ENCODE measurements at regions not wholly inside any gene's neighbourhood (a gene's known extent, or its start where the extent isn't known, plus 50 kb on each side); places are given as distances from the start of the nearest gene placed in this dataset.
"Not testable (repeated sequence)": the region's sequence is repeated elsewhere in the genome, so short reads cannot be mapped to it uniquely, and the experiment has no call there.

DNA sequence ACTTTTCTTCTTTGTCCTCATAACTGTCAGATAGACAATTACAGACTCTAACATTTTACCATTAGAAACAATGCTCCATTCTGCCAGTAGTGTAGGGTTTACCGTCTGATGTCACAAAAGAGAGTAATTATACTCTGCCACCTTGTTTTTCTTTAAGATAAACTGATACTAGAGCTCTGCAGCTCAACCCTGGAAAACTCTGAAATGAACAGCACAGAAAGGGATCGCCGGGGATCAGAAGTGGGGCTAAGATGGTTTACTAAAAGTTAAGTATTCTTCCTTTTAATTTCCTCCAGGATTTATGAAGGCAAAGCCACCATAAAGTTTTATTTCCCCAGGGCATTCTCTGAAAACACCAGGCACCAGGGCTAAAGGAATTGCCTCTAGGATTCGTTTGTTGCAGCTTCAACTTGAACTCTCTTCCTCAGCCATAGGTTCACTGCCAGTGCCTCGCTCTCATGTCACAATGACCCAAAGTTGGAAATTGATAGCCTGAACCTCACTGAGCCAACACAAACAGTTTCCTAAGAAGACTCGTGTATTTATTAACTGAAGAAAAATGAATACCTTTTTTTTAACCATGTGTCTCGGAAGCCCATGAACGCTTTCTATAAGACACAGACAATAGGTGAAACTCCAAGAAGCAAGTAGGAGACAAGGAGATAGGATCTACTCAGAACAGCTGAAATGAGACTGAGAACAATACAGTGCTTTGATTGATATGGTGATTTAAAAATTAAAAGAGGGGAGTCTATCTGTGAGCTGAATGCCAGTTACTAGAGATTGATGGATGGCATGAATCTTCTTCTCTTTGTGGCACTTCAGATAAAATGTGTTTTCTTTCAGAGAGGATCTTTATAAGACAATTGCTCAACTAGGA, 121.5 kb upstream of the SPATS2L start:
- no peak overlapping the region for H3K4me3 Mint-ChIP-seq
- H3K27me3 Mint-ChIP-seq, result peaks cover 34% of the 10 kb centered on the region
- ATAC-seq (no peak), DNase-seq (no peak)
- no peaks in the 10 kb centered on the region for H3K36me3 Mint-ChIP-seq (ENCODE audit: low read depth)
- H3K4me1 Mint-ChIP-seq, result no peaks in the 10 kb centered on the region
- no peak overlapping the region for H3K27ac Mint-ChIP-seq
- no peaks in the 10 kb centered on the region for H3K9me3 ChIP-seq (ENCODE audit: control insufficient read depth, low read length, poor library complexity, severe bottlenecking)

DNA sequence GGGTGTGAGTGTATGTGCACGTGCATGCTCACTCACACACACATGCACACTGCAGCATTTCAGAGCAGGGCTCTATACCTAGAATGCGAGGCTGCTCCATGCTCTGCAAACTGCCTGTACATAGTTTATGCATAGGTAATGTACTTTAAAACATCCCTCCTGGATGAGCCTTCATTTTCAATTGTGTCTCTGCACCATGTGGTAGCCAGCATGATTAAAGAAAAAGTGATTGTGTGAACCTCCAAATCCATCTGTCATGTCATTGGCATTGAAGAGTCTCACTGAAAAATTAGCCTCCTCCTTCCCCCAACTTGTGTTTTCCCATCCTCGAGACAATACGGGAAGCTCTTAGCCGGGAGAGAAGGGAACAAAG, 120.9 kb upstream of the SPATS2L start:
- H3K27me3 Mint-ChIP-seq, result peaks cover 28% of the 10 kb centered on the region
- H3K4me1 Mint-ChIP-seq, result no peaks in the 10 kb centered on the region
- no peak for DNase-seq
- H3K36me3 Mint-ChIP-seq (ENCODE audit: low read depth), result no peaks in the 10 kb centered on the region
- H3K9me3 ChIP-seq (ENCODE audit: control insufficient read depth, low read length, poor library complexity, severe bottlenecking), result no peaks in the 10 kb centered on the region
- ATAC-seq, result no peak
- H3K27ac Mint-ChIP-seq, result no peak overlapping the region
- no peak overlapping the region for H3K4me3 Mint-ChIP-seq

DNA sequence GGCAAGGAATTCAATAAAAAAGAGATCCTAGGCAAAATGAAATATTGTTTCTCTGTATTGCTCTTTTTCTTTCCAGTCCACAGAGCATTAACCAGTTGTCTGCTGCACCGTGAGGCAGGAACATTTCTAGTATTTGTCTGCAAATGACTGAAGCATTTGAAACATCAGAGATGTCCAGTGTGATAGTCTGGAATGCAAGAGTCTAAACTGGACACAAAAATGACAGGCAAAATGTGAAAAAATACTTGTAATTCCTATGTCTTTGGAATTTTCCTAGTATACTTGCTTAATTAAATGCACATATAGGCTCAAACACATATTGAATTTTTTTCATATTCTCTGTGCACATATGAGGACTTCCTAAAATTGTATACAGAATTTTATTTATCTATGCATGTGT, 120.5 kb upstream of the SPATS2L start:
- Mint-ChIP-seq H3K36me3 (ENCODE audit: low read depth) (no peaks in the 10 kb centered on the region), H3K4me3 (no peak overlapping the region), H3K27ac (no peak overlapping the region), H3K27me3 (peaks cover 24% of the 10 kb centered on the region), H3K4me1 (no peaks in the 10 kb centered on the region)
- ATAC-seq, result no peak
- no peaks in the 10 kb centered on the region for H3K9me3 ChIP-seq (ENCODE audit: control insufficient read depth, low read length, poor library complexity, severe bottlenecking)
- no peak for DNase-seq

DNA sequence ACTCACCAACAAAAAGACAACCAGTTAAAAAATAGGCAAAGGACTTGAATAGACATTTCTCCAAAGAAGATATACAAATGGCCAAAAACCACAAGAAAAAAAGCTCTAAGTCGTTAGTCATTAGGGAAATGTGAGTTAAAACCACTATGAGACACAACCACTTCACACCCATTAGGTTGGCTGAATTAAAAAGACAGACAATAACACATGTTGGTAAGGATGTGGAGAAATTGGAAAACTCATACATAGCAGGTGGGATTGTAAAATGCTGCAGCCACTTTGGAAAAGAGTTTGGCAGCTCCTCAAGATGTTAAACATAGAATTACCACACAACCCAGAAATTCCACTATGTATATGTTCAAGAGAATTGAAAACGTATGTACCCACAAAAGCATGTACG, 117.6 kb upstream of the SPATS2L start:
- Mint-ChIP-seq H3K27me3 (peaks cover 35% of the 10 kb centered on the region), H3K4me1 (peaks cover 2% of the 10 kb centered on the region), H3K4me3 (no peak overlapping the region), H3K36me3 (ENCODE audit: low read depth) (peaks cover 2% of the 10 kb centered on the region), H3K27ac (no peak overlapping the region)
- ATAC-seq, result no peak
- no peaks in the 10 kb centered on the region for H3K9me3 ChIP-seq (ENCODE audit: control insufficient read depth, low read length, poor library complexity, severe bottlenecking)
- DNase-seq, result no peak

DNA sequence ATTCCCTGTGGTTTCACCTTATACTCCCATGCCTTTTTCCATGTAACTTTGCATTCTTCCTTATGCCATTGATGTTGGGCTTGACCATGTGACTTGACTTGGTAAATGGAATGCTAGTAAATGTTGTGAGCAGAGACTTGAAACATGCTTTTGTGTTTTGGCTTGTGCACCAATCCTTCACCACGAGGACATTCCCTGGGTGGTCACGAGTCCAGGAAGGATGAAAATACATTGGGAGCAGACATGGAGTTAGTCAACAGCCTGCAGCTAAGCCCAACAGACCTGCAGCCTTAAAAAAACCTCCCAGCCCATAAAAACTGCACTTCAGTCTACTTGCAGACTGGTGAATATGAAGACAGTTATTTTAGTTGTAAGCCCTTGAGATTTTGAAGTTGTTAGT, 116.5 kb upstream of the SPATS2L start:
- H3K9me3 ChIP-seq (ENCODE audit: control insufficient read depth, low read length, poor library complexity, severe bottlenecking), result no peaks in the 10 kb centered on the region
- Mint-ChIP-seq H3K27me3 (peaks cover 37% of the 10 kb centered on the region), H3K27ac (no peak overlapping the region), H3K36me3 (ENCODE audit: low read depth) (peaks cover 2% of the 10 kb centered on the region), H3K4me1 (peaks cover 4% of the 10 kb centered on the region), H3K4me3 (no peak overlapping the region)
- DNase-seq, result no peak
- ATAC-seq, result no peak

DNA sequence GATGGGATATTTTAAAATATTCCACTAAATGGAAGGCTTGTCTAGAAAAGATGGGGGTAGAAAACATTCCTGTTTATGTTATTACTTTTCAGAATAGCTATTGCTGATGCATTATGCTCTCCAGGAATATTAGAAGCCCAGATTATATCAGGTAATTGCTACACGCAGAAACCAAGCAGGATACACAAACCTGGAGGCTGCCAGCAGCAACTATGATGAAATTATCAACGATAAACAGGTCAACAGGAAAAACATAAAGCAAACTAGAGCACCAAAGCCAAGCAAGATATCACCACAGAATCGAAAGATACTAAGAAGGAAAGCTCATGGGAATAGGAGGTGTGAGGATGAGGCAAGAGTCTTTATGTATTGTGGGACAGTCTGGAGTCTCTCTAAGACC, 113.2 kb upstream of the SPATS2L start:
- no peaks in the 10 kb centered on the region for H3K9me3 ChIP-seq (ENCODE audit: control insufficient read depth, low read length, poor library complexity, severe bottlenecking)
- ATAC-seq, result no peak
- H3K4me1 Mint-ChIP-seq, result peaks cover 4% of the 10 kb centered on the region
- no peak overlapping the region for H3K27ac Mint-ChIP-seq
- no peak for DNase-seq
- peaks cover 42% of the 10 kb centered on the region for H3K27me3 Mint-ChIP-seq
- no peak overlapping the region for H3K4me3 Mint-ChIP-seq
- peaks cover 2% of the 10 kb centered on the region for H3K36me3 Mint-ChIP-seq (ENCODE audit: low read depth)

DNA sequence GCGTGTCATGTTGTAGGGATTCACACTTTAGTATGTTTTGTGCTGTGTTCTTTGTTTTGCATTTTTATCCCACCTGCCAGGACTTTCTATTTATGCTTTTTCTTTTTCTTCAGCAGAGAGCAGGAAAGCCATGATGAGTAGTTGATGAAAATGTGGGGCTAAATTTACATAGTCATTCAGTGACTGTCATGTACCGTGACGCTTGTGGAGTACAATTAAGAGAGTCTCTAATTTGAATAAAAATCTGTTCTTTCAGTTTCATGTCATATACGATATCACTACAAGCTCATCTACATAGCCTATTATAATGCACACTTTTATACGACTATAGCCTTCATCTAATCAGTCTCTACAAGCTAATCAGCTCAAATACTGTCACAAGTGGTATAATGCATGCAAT, 112.7 kb upstream of the SPATS2L start:
- Mint-ChIP-seq H3K27me3 (peaks cover 42% of the 10 kb centered on the region), H3K4me3 (no peak overlapping the region), H3K4me1 (peaks cover 4% of the 10 kb centered on the region), H3K36me3 (ENCODE audit: low read depth) (peaks cover 2% of the 10 kb centered on the region), H3K27ac (no peak overlapping the region)
- no peaks in the 10 kb centered on the region for H3K9me3 ChIP-seq (ENCODE audit: control insufficient read depth, low read length, poor library complexity, severe bottlenecking)
- ATAC-seq, result no peak
- no peak for DNase-seq

DNA sequence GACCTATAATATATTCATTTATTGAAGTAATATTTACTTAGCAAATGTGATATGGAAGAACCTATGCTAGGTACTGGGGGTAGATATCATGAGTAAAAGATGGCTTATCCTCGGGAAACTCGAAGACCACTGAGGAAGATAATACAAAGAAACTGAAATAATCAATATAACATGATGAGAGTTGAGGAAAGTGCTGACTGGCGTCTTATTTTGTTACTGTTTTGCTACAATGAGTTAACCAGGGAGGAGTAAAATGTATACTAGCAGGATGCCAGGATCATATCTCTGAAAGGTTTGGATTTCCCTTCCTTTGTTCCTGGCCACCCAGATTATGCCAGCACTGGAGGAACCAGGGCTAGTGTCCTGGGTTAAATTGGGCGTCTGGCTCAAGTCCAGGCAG, 111.7 kb upstream of the SPATS2L start:
- H3K27ac Mint-ChIP-seq, result no peak overlapping the region
- DNase-seq (no peak), ATAC-seq (no peak)
- H3K27me3 Mint-ChIP-seq, result peaks cover 42% of the 10 kb centered on the region
- no peaks in the 10 kb centered on the region for H3K9me3 ChIP-seq (ENCODE audit: control insufficient read depth, low read length, poor library complexity, severe bottlenecking)
- H3K4me3 Mint-ChIP-seq, result no peak overlapping the region
- H3K4me1 Mint-ChIP-seq, result peaks cover 4% of the 10 kb centered on the region
- H3K36me3 Mint-ChIP-seq (ENCODE audit: low read depth), result peaks cover 2% of the 10 kb centered on the region

DNA sequence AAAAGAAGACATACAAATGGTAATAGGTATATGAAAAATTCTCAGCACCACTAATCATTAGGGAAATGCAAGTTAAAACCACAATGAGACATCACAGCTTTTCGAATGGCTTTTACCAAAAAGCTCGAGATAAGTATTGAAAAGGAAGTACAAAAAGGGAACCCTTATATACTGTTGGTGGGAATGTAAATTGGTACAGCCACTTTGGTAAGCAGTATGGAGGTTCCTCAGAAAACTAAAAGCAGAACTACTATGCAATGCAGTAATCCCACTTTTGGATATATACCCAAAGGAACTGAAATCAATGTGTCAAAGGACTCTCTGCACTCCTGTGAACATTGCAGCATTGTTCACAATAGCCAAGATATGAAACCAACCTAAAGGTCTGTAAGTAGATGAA, 107.5 kb upstream of the SPATS2L start:
- ATAC-seq (no peak), DNase-seq (no peak)
- no peaks in the 10 kb centered on the region for H3K9me3 ChIP-seq (ENCODE audit: control insufficient read depth, low read length, poor library complexity, severe bottlenecking)
- Mint-ChIP-seq H3K27ac (no peak overlapping the region), H3K36me3 (ENCODE audit: low read depth) (peaks cover 5% of the 10 kb centered on the region), H3K27me3 (peaks cover 29% of the 10 kb centered on the region), H3K4me3 (no peak overlapping the region), H3K4me1 (peaks cover under 1% of the 10 kb centered on the region)

DNA sequence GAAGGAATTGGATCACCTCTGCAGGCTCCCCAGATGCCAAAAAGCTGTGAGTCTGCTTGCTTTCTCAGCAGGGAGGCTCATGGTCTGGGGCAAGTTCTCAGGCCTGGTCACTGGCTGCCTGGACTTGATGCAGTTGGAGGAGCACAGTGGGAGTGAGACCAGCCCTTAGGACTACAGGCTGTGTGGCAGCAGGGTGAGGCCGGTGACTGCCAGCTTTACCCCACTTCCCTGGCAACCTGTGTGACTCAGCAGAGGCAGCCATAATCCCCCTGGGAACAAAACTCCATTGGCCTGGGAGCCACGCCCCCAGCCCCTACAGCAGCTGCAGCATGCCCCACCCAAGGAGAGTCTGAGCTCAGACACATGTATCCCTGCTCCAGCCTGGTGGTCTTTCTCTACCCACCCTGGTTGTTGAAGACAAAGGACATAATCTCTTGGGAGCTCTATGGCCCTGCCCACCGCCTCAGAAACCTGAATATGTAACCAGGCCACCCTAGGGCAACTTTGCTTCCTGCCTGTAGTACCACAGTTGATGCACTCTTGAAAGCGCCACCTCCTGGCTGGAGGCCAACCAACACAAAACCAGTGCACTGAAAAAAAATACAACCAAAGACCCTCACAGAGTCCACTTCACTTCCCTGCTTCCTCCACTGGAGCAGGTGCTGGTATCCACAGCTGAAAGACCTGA, 106.8 kb upstream of the SPATS2L start:
- ATAC-seq (no peak), DNase-seq (no peak)
- Mint-ChIP-seq H3K27ac (no peak overlapping the region), H3K27me3 (peaks cover 28% of the 10 kb centered on the region), H3K4me3 (no peak overlapping the region), H3K4me1 (no peaks in the 10 kb centered on the region), H3K36me3 (ENCODE audit: low read depth) (peaks cover 5% of the 10 kb centered on the region)
- no peaks in the 10 kb centered on the region for H3K9me3 ChIP-seq (ENCODE audit: control insufficient read depth, low read length, poor library complexity, severe bottlenecking)

DNA sequence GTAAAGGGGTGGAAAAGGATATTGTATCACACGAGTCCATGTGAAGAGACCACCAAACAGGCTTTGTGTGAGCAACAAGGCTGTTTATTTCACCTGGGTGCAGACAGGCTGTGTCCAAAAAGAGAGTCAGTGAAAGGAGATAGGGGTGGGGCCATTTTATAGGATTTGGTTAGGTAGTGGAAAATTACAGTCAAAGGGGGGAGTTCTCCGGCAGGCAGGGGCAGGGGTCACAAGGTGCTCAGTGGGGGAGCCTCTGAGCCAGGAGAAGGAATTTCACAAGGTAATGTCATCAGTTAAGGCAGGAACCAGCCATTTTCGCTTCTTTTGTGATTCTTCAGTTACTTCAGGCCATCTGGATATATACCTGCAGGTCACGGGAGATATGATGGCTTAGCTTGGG, 104.7 kb upstream of the SPATS2L start:
- H3K27ac Mint-ChIP-seq; H3K9me3 ChIP-seq (ENCODE audit: control insufficient read depth, low read length, poor library complexity, severe bottlenecking); H3K4me3 Mint-ChIP-seq; DNase-seq; ATAC-seq; H3K36me3 Mint-ChIP-seq (ENCODE audit: low read depth); H3K4me1 Mint-ChIP-seq: not testable (repeated sequence)
- H3K27me3 Mint-ChIP-seq, result peaks cover 12% of the 10 kb centered on the region

DNA sequence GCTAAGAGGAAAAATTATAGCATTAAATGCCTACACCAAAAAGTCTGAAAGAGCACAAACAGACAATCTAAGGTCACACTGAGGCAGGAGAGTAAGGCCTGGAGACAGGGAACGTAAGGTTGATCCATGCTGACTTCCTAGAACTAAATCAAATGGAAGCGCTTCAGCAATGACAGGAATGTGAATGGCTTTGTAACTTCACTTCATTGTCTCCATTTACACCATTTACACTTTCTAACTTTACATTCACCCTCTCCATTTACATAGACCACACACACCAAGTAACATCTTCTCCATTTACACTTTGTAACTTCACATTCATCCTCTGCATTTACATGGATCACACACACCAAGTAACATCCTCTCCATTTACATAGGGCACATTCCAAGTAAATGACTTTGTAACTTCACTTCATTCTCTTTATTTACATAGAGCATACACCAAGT, 103.1 kb upstream of the SPATS2L start:
- Mint-ChIP-seq H3K4me1 (no peaks in the 10 kb centered on the region), H3K36me3 (ENCODE audit: low read depth) (peaks cover 5% of the 10 kb centered on the region), H3K27ac (no peak overlapping the region), H3K27me3 (peaks cover 12% of the 10 kb centered on the region), H3K4me3 (no peak overlapping the region)
- ATAC-seq (no peak), DNase-seq (no peak)
- H3K9me3 ChIP-seq (ENCODE audit: control insufficient read depth, low read length, poor library complexity, severe bottlenecking), result no peaks in the 10 kb centered on the region

DNA sequence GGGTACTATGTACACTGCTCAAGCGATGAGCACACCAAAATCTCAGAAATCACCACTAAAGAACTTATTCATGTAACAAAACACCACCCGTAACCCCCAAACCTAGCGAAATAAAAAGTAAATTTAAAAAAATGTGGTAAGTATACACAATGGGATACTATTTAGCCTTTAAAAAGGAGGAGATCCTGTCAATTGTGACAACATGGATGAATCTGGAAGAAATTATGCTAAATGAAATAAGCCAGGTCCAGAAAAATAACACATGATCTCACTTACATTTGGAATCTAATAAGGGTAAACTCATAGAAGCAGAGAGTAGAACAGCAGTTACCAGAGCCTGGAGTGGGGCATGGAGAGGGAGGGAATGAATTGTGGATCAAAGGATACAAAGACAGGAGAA, 98.5 kb upstream of the SPATS2L start:
- H3K4me1 Mint-ChIP-seq, result no peaks in the 10 kb centered on the region
- H3K4me3 Mint-ChIP-seq, result no peak overlapping the region

DNA sequence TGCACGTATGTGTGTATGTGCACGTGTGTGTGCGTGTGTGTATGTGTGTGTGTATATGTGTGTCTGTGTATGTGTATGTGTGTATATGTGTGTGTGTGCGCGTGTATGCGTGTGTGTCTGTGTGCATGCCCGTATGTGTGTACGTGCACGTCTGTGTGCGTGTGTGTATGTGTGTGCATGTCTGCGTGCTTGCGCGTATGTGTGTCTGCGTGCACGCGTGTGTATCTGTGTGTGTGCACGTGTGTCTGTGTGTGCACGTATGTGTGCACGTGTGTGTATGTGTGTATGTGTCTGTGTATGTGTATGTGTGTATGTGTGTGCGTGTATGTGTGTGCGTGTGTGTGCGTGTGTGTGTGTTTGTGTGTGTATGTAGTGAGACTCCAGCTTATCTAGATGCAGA, 97.5 kb upstream of the SPATS2L start:
- Mint-ChIP-seq H3K4me1 (no peaks in the 10 kb centered on the region), H3K36me3 (ENCODE audit: low read depth) (no peaks in the 10 kb centered on the region), H3K4me3 (no peak overlapping the region), H3K27ac (no peak overlapping the region), H3K27me3 (peaks cover 20% of the 10 kb centered on the region)
- no peak for ATAC-seq
- no peaks in the 10 kb centered on the region for H3K9me3 ChIP-seq (ENCODE audit: control insufficient read depth, low read length, poor library complexity, severe bottlenecking)
- DNase-seq, result no peak

More for the DNA sequence above, 98.5 kb upstream of the SPATS2L start:
- H3K9me3 ChIP-seq (ENCODE audit: control insufficient read depth, low read length, poor library complexity, severe bottlenecking), result no peaks in the 10 kb centered on the region
- no peak for ATAC-seq
- H3K27me3 Mint-ChIP-seq, result peaks cover 15% of the 10 kb centered on the region
- no peak overlapping the region for H3K27ac Mint-ChIP-seq
- no peaks in the 10 kb centered on the region for H3K36me3 Mint-ChIP-seq (ENCODE audit: low read depth)
- no peak for DNase-seq

All from T-helper 17 cell (primary cell).